ENCODE measurements at regions not wholly inside any gene's neighbourhood (a gene's known extent, or its start where the extent isn't known, plus 50 kb on each side); places are given as distances from the start of the nearest gene placed in this dataset.

DNA sequence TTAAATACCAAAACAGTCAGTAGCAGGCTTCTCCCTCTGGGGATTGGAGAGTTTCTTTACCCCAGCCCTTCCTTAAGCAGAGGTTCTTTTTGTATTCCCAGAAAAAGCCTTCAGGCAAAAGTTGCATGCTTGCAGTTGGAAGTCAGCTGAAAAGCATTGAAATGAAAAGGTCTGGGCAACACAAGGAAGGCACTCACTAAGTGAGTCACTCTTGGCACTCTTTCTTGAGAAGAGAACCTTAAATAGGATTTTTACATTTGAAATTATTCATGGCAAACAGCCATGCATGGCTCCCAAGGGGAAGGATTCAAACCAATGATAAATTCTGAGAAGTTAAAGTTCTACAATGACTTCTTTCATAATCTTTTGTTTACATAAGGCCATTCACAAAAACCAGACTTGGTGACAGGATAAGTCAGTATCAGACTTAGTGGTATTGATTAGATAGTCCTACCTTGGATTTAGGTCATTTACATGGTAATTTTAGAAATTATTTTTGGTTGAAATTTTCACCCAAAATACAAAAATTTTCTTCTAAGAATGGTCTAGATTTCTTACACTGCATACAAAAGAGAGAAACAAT, 2068.9 kb downstream of the PCDH7 start:
- ATAC-seq (no peak), DNase-seq (no peak)
- intact Hi-C loops (cut with micrococcal nuclease), result no loop called here

DNA sequence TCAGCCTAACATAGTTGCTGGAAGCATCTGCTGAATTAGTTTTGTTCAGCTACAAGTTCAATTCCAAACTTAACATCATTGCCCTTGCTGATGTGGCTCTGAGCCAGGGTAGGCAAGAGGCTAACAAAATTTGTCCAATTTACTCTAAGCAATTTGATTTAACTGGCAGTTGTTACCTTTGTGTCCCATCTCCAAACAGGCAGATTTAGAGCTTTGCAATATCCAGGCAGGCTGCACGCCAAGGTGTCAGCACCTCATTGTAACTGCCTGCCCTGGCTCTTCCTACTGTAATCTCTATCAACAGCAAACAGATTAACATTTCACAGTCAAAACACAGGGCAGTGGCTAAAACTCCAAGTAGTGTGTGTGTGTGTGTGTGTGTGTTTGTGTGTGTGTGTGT, 2070.6 kb downstream of the PCDH7 start:
- ATAC-seq, result no peak
- no peak for DNase-seq
- intact Hi-C loops (cut with micrococcal nuclease), result no loop called here

DNA sequence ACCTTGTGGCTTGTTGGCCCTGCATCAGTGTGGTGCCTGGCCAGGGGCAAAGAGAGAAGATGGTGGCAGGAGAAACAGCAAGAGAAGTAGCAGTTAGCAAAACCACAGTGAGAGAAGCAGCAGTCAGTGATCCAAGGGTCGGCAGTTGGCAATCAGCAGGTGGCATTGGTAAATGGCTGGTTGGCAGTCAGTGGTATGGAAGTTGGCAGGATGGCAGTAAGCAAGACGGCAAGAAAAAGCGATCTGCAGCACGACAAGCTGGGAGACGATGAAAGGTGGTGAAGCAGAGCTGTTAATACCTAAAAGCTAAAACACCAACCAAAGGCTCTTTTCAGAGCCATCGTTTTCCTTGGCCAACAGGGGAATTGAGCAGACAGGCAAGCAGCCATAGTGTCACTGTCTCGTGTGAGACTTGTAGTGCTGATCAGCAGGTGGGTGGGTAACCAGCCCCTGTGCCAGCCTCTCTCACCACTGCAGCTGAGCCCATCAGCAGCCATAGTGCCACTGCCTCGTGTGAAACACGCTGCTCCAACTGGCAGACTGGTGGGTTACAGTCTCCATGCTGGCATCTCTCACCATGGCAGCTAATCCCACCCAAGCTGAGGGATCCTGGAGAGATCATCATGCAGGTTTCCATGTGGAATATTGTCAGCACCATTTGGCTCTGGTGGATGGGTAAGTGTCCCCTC, 2078.4 kb downstream of the PCDH7 start:
- ATAC-seq (no peak), DNase-seq (no peak)
- intact Hi-C loops (cut with micrococcal nuclease), result no loop called here

DNA sequence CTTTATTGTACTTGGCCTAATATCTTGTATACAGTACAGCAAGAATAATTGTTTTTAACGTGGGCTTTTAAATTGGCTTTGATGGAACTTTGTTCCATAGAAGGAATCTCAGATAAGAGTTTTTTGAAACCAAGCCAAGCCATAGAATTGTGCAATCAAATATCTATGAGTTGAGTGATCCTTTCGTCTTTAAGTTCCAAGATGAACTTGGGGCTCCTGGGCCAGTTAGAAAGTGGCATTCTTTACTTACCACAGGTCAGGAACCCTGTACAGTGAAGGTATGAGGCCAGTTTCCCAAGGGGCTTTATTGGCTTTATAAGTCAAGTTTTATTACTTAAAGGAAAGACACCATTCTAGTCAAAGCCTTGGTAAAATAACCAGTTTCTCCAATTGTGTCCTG, 2104.2 kb downstream of the PCDH7 start:
- intact Hi-C loops (cut with micrococcal nuclease), result no loop called here
- ATAC-seq, result no peak
- no peak for DNase-seq

DNA sequence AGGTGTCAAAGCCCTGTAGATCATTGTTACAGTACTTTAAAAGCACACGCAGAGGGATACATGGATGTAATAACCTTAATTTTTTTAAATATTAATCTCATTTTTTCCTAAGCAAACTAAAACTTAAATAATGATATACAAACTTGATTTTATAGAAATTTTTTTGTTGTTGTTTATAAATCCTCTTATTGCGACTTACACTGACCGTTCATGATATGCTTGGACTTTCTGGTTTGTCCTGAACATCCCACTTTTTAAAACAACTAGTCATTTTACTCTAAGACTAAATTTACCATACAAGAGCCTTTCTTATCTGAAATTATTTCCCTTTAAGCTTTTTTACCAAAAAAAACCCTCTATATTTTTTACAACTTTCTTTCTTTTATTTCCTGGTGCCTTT, 2106.0 kb downstream of the PCDH7 start:
- no peak for ATAC-seq
- intact Hi-C loops (cut with micrococcal nuclease), result no loop called here
- DNase-seq, result no peak

DNA sequence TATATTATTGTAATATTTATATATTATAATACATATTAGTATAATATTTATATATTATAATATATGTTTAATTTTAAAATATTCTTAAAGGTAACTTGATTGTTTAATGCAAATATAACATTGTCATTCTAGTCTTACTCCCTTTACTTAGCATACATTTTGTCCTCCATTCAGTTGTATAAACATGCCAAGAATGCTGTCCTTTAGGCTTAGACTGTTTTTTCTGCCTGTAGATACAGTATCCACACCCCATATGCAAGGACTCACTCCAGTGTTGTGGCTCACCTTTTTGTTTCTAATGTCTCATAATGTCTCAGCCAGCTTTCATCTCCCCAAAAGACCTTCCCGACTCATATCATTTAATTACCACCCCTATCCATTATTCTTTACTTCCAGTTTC, 2110.0 kb downstream of the PCDH7 start:
- ATAC-seq (no peak), DNase-seq (no peak)
- intact Hi-C loops (cut with micrococcal nuclease), result no loop called here

DNA sequence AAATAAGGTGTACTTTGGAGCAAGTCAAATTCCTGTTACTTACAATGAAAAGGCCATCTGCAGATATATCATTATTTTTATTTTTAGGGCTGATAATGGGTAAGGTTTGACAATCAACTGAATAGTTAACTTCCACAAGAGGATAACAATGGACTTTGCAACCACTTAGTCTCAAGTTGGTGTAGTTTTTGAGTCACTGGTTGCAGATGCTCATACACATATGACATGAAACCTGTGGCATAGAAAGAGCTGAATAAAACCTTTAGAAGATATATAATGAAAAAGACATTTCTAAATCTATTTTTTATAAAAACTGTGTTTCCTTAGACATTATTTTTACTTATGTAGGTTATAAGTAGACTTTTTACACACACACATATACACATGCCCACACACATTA, 2110.9 kb downstream of the PCDH7 start:
- ATAC-seq, result no peak
- intact Hi-C loops (cut with micrococcal nuclease), result no loop called here

DNA sequence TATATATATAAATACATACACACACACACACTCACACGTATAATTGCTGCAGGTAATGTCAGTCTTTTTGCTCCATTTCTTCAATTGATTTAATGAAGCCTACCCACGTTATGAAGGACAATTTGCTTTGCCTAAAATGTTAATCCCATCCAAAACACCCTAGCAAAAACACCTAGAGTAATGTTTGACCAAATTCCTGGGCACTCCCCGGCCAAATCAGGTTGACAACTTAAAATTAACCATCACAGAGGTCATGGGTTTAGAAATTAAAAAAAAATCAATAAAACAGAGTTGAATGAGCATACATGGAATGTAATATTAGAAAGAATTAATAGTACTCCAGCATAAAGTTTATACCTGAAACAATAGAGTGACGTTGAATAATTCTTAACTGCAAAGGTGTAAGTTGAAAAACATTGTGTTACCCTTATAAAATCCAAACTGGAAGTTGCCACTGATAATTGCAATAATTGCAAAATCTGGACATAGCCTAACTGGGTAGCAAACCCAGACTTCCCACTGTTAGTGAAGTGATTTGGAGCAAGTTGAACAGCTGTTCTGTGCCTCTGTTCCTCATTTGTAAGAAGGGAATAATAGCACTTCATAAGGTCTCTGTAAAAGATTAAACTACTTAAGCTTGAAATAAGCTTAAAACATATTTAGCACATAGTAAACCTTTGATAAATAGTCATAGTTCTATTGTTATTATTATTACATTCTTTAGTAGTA, 2120.5 kb downstream of the PCDH7 start:
- no peak for DNase-seq
- ATAC-seq, result no peak
- intact Hi-C loops (cut with micrococcal nuclease), result no loop called here

More for the DNA sequence above, 2110.9 kb downstream of the PCDH7 start:
- DNase-seq, result no peak

DNA sequence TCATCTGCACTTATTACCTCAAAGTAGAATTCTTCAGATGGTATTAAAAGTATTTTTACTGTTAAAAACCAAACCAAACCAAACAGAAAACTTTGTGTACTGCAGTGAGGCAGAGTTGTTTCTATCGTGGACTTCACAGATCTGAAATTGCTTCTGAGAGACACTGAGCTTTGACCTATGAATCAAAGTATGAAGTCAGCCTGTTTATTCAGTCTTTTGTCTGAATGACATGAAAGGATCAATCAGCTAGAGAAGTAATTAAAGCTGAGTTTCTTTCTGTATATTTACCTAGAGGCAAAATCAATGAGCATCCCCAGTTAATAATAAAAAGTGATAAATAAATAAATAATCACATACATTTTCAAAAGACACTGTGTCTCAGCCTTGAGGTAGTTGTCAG, 2121.0 kb downstream of the PCDH7 start:
- intact Hi-C loops (cut with micrococcal nuclease), result no loop called here
- DNase-seq (no peak), ATAC-seq (no peak)

DNA sequence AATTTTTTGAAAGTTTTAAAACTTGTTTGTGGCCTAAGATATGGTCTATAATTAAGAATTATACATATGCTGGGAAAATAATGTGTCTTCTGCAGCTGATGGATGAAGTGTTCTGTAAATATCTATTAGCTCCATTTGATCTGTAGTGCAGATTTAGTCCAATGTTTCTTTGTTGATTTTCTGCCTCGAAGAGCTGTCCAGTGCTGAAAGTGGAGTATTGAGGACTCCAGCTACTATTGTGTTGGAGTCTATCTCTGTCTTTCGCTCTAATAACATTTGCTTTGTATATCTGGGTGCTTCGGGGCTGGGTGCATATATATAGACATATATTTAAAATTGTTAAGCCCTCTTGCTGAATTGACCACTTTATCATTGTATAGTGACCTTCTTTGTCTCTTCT, 2127.3 kb downstream of the PCDH7 start:
- intact Hi-C loops (cut with micrococcal nuclease), result no loop called here
- ATAC-seq (no peak), DNase-seq (no peak)

DNA sequence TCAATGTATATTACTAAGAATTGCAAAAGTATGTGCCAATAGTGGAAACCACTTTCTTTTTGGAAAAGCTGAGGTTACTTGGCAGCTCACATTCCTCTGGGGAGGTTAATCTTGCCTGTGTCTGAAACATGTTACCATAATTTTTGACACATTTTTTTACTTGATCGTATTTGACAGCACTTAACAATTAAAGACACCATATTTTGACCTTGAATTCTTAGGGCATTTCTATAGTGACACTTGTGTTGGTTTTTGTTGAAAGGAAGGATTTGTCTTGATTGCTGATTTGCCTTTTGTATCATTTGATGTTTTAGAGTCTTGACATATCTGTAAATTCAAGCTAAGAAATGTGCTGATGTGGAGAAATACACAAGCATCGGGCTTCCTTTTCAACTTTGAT, 2135.5 kb downstream of the PCDH7 start:
- intact Hi-C loops (cut with micrococcal nuclease), result no loop called here
- DNase-seq, result no peak
- ATAC-seq, result no peak

DNA sequence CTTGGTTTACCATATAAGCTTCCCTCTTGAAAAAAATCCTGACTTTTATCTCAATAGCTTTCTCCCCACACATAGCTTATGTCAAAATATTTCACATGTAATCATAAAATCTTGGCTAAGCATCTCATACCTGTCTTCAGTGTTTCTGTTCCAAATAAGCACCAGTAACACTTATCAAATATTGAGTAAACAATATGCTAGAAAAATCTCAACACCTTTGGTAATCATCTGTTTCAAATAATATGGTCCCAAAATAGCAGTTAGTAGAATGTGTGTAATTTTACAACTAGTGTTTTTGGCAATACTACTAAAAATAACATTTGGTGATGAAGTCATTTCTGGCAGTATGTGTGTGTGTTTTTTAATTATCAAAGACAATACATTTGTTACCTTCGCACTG, 2138.2 kb downstream of the PCDH7 start:
- intact Hi-C loops (cut with micrococcal nuclease), result no loop called here
- DNase-seq (no peak), ATAC-seq (no peak)

DNA sequence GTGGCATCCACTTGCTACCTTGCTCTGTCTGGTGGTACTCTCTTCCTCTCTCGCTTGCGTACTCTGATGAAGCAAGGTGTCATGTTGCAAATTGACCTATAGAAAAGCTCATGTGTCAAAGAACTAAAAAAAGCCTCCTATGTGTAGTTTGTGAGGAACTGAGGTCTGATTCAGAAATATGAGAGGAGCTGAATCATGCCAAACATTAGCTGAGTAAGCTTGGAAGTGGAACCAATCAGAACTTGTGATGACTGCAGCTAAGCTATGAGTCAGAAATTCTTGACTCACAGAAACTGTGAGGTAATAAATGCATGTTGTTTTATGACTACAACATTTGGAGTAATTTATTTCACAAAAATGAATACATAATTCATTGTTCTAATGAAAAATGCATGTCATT, 2138.8 kb downstream of the PCDH7 start:
- ATAC-seq (no peak), DNase-seq (no peak)
- intact Hi-C loops (cut with micrococcal nuclease), result no loop called here

DNA sequence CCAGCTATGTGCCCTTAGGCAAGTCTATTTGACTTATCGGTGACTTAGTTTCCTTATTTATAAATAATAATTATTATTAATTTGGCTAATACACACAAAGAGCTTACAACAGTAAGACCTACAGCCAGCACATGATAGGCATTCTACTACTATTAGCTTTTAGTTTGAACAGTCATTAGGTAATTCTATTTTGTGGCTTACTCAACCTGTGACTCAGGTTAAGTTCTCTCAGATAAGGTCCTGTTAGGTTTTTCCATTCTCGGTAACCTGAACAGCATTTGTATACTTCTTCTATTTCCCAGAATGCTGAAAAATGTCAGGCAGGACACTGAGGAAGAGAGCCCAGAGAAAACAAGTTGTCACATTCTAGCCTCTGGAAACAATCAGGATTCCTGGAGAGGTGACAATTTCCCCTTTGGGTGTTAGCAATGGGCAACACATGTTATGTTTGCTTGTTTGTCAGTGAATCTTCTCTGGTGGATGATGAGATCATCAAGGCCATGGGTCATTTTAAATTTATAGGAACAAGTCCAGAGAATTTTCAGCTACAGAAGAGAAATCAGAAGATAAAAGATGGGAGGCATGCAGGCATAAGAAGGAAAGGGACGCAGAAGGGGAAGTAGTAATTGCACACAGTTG, 2144.7 kb downstream of the PCDH7 start:
- no peak for DNase-seq
- ATAC-seq, result no peak
- intact Hi-C loops (cut with micrococcal nuclease), result no loop called here

DNA sequence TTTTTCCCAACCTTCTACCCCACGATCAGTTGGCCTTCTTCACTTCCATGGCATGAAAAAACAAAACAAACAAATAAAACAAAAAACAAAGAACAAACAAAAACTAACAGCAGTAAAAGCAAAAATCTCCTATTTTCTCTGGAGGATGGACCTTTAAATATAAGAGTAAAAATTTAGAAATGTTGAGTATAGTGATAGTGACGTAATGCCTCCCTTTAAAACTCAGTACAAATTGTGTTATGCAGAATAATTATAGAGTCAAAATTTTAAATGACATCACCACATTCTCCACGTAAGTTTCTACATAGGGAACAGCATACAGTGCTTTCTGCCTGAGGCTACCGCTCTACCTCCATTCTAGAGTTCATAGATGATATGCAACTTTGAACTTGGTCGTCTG, 2156.4 kb downstream of the PCDH7 start:
- DNase-seq (no peak), ATAC-seq (no peak)
- intact Hi-C loops (cut with micrococcal nuclease), result no loop called here

DNA sequence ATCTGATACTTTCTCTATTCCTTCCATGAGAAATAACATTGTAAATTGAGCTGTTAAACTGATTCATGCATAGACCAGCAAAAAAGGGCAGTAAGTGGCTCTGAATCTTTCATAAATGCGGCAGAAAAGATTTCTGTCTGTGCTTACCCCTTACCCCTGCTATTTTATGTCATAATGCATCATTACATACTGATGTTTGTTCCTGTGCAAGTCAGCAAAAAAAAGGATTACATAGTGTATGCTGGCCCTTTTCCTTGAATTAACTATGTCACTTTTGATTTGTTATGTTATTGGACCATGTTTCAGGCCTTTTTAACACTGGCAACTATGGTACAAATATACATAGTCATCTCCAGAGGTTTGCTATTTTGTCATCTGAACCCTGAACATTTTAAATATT, 2159.7 kb downstream of the PCDH7 start:
- intact Hi-C loops (cut with micrococcal nuclease), result no loop called here
- ATAC-seq (no peak), DNase-seq (no peak)

DNA sequence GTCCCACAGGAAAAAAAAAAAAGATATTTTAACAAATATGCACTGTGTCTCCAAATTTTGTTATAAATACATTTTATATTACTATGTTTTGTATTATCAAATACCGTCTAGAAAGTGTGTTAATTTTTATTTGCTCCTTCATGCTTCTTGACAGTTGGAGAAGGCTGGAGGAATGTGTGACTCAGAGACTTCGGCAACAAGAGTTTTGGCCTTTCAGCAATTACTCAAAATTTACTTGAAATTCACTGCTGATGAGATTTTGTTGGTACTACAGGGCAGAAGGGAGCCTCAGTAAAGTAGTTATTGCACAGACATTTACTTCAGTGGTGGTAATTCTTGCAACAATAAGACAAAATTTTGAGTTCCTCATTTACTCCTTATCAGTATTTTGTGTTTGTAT, 2164.0 kb downstream of the PCDH7 start:
- intact Hi-C loops (cut with micrococcal nuclease), result no loop called here
- no peak for DNase-seq
- ATAC-seq, result no peak

DNA sequence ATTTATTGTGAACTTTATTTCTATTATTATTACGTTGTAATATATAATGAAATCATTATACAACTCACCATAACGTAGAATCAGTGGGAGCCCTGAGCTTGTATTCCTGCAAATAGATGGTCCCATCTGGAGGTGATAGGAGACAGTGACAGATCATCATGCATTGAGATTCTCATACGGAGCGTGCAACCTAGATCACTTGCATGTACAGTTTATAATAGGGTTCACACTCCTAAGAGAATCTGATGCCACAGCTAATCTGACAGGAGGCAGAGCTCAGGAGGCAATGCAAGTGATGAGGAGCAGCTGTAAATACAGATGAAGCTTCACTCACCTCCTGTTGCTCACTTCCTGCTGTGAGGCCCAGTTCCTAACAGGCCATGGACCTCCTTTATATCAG, 2170.2 kb downstream of the PCDH7 start:
- DNase-seq, result no peak
- intact Hi-C loops (cut with micrococcal nuclease), result no loop called here
- no peak for ATAC-seq

DNA sequence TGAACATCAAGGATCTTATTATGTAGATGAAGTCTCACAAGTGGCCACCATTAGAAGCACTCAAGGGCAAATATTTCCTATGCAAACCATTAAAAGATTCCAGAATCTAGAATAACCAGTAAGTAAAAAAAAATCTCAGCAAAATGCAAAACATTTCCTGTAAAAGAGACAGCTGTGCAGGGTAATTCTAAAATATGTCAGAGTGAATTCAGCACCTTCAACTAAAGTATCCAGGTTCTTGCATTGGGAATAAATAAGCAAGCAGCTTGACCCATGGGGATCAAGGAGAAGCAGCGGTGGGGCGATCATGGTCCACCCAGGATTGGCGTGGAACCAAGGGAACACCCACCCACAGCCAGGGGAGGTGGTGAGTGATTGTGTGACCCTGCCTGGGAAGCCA, 2188.9 kb downstream of the PCDH7 start:
- no peak for DNase-seq
- no peak for ATAC-seq
- intact Hi-C loops (cut with micrococcal nuclease), result no loop called here

DNA sequence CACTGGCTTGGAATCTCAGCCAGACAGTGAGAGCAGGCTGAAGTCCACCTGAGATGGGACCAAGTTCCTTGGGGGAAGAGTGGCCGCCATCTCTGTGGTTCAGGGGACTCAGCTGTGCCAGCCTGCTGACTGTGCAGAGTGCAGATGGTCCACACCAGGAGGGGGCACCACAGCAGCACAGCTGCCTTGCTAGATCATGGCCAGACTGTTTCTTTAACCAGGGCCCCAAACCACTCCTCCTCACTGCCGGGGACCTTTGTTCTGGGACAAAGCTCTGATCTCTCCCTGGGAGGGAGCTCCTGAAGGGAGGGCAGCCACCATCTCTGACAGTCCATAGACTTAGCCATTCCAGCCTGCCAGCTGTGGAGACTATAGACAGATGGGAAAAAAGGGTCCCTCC, 2189.6 kb downstream of the PCDH7 start:
- intact Hi-C loops (cut with micrococcal nuclease), result no loop called here
- ATAC-seq (no peak), DNase-seq (no peak)

DNA sequence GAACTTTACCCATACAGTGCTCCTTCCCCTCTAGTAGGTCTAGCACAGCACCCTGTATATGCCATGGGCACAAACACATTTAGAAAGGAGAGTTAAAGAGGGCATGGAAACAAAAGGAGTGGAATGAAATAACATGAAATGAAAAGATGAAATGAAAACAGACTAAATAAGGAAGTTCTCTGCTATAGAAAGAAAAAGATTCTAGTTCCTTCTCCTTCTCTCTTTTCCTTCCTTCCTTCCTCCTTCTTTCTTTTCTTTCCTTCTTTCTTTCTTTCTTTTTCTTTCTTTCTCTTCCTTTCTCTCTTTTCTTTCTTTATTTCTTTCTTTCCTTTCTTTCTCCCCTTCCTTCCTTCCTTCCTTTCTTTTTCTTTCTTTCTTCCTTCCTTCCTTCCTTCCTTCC, 2197.4 kb downstream of the PCDH7 start:
- intact Hi-C loops (cut with micrococcal nuclease), result no loop called here
- DNase-seq (no peak), ATAC-seq (no peak)

All from left ventricle myocardium superior (tissue), 1 donor.